HCT116 (cell line): ENCODE measurements at regions not wholly inside any gene's neighbourhood (a gene's known extent, or its start where the extent isn't known, plus 50 kb on each side); places are given as distances from the start of the nearest gene placed in this dataset.

Experiments used
- ATAC-seq: fragments of 200-7000 bp; cut with Tn5 transposase; 2 replicates; pipeline ENCODE4 v1.9.1; 2020; ENCODE audit warnings: mild to moderate bottlenecking, moderate library complexity
- BruUV-seq: library from RNA; stranded (reverse); fragments of 400-500 nt; replicated peaks from 2 replicates; lab custom pipeline; 2021; lab: Mats Ljungman, UMichigan
- CTCF ChIA-PET: fragments of 300-600 bp; sonication (Branson Sonifier 250); formaldehyde crosslinking; loops from one replicate; lab custom pipeline; 2021; ENCODE audit warnings: antibody characterized with exemption; lab: Charles Lee
- POLR2A ChIA-PET: fragments of 300-600, 350-600 bp; sonication (Branson Sonifier 250); formaldehyde crosslinking; loops from one replicate; lab custom pipeline; 2021; ENCODE audit warnings: antibody characterized with exemption; lab: Charles Lee
- RAD21 ChIA-PET, 2 experiments: fragments of 300-600 bp; sonication (Branson Sonifier 250); formaldehyde crosslinking; loops; one replicate each; lab custom pipeline; 2023; ENCODE audit warnings: low total read pairs in 2 of 2; ENCODE audit not compliant: uncharacterized antibody in 2 of 2, unreplicated experiment in 2 of 2, low non-redundant PET in 1 of 2; lab: Charles Lee
- DNase-seq: peaks from one replicate; pipeline ENCODE4 v3.0.0-alpha.2; 2010; ENCODE audit warnings: low read depth, low spot score
- H2AFZ ChIP-seq: fragments of 200-600 bp; shearing (Covaris generic), sonication (generic); 2 replicates; pipeline ENCODE4 v1.6.1; 2017; ENCODE audit warnings: low read depth, mixed run types, mixed read lengths, antibody characterized with exemption, low read length; ENCODE audit not compliant: poor library complexity, severe bottlenecking
- H3K27ac ChIP-seq: 2 replicates; pipeline ENCODE4 v1.5.1; 2012; ENCODE audit warnings: low read depth, low read length
- H3K27me3 ChIP-seq: fragments of 200-600 bp; sonication (generic); 2 replicates; pipeline ENCODE4 v1.6.1; 2016; ENCODE audit warnings: mixed run types, low read length, mixed read lengths; ENCODE audit not compliant: insufficient read depth
- H3K36me3 ChIP-seq, 2 experiments: fragments of 200-500 bp in 1 of 2; fragments of 200-600 bp in 1 of 2; sonication (Bioruptor generic) in 1 of 2; sonication (generic) in 1 of 2; 2 replicates each; pipeline versions ENCODE4 v1.5.1 to v1.6.1; 2014 to 2016; ENCODE audit warnings: low read length in 2 of 2, inconsistent platforms in 1 of 2, mixed read lengths in 1 of 2, mixed run types in 1 of 2; ENCODE audit not compliant: insufficient read depth in 2 of 2, control insufficient read depth in 1 of 2
- H3K4me1 ChIP-seq, 2 experiments: fragments of 200-600 bp in 1 of 2; sonication (generic) in 1 of 2; 2 replicates each; pipeline versions ENCODE4 v1.5.1 to v1.6.1; 2012 to 2017; ENCODE audit warnings: low read length in 2 of 2, inconsistent platforms in 1 of 2, mild to moderate bottlenecking in 1 of 2, mixed read lengths in 1 of 2, mixed run types in 1 of 2, moderate library complexity in 1 of 2; ENCODE audit not compliant: insufficient read depth in 2 of 2, control insufficient read depth in 1 of 2
- H3K4me2 ChIP-seq: fragments of 200-600 bp; sonication (generic); 2 replicates; pipeline ENCODE4 v1.6.1; 2017; ENCODE audit warnings: mixed run types, low read length, mixed read lengths
- H3K4me3 ChIP-seq, 2 experiments: fragments of 200-600 bp in 1 of 2; sonication (generic) in 1 of 2; replicated peaks in 1 of 2; 2 replicates each; pipeline ENCODE4 v1.5.1; 2011 to 2016; ENCODE audit warnings: low read length in 2 of 2, control low read depth in 1 of 2, low read depth in 1 of 2, mild to moderate bottlenecking in 1 of 2, mixed read lengths in 1 of 2, mixed run types in 1 of 2
- H3K79me2 ChIP-seq: fragments of 200-600 bp; sonication (generic); 2 replicates; pipeline ENCODE4 v1.6.1; 2017; ENCODE audit warnings: mild to moderate bottlenecking, mixed run types, low read length, moderate library complexity, mixed read lengths; ENCODE audit not compliant: insufficient read depth
- H3K9ac ChIP-seq: fragments of 200-600 bp; sonication (generic); 2 replicates; pipeline ENCODE4 v1.6.1; 2016; ENCODE audit warnings: low read length, mixed read lengths
- H3K9me2 ChIP-seq: fragments of 200-600 bp; sonication (generic), shearing (Covaris generic); 2 replicates; pipeline ENCODE4 v1.6.1; 2017; ENCODE audit warnings: mixed run types, mild to moderate bottlenecking, moderate library complexity; ENCODE audit not compliant: insufficient read depth
- H3K9me3 ChIP-seq, 2 experiments: fragments of 200-500 bp in 1 of 2; fragments of 200-600 bp in 1 of 2; sonication (Bioruptor generic) in 1 of 2; sonication (generic) in 1 of 2; 2 replicates each; pipeline ENCODE4 v1.6.1; 2014 to 2017; ENCODE audit warnings: low read length in 2 of 2, mixed read lengths in 2 of 2, inconsistent platforms in 1 of 2, low read depth in 1 of 2, mild to moderate bottlenecking in 1 of 2, mixed run types in 1 of 2, moderate library complexity in 1 of 2; ENCODE audit not compliant: control insufficient read depth in 1 of 2, insufficient read depth in 1 of 2
- H4K20me1 ChIP-seq: fragments of 200-600 bp; sonication (generic), shearing (Covaris generic); 2 replicates; pipeline ENCODE4 v1.6.1; 2017; ENCODE audit warnings: mixed run types, mild to moderate bottlenecking, moderate library complexity; ENCODE audit not compliant: insufficient read depth
- CBX3 ChIP-seq: IDR thresholded peaks from 2 replicates; pipeline ENCODE4 v1.6.1; 2012; ENCODE audit warnings: low read depth
- CEBPB ChIP-seq: IDR thresholded peaks from 2 replicates; pipeline ENCODE4 v1.6.1; 2012; ENCODE audit warnings: low read depth
- EGR1 ChIP-seq: IDR thresholded peaks from 2 replicates; pipeline ENCODE4 v1.6.1; 2012; ENCODE audit warnings: low read depth
- ELF1 ChIP-seq: IDR thresholded peaks from 2 replicates; pipeline ENCODE4 v1.6.1; 2012; ENCODE audit warnings: low read depth, borderline replicate concordance
- EZH2 ChIP-seq: fragments of 200-600 bp; sonication (generic); IDR thresholded peaks from 2 replicates; pipeline ENCODE4 v1.6.1; 2017; ENCODE audit warnings: antibody characterized with exemption, mixed run types
- FOSL1 ChIP-seq: IDR thresholded peaks from 2 replicates; pipeline ENCODE4 v1.6.1; 2012; ENCODE audit warnings: low read depth
- JUND ChIP-seq: IDR thresholded peaks from 2 replicates; pipeline ENCODE4 v1.6.1; 2012
- MAX ChIP-seq: IDR thresholded peaks from 2 replicates; pipeline ENCODE4 v1.6.1; 2012
- POLR2A ChIP-seq: IDR thresholded peaks from 2 replicates; pipeline ENCODE4 v1.7.0; 2011; ENCODE audit warnings: borderline replicate concordance; ENCODE audit not compliant: insufficient read depth, insufficient read length; ENCODE audit errors: extremely low read depth
- RAD21 ChIP-seq: IDR thresholded peaks from 2 replicates; pipeline ENCODE4 v1.6.1; 2012; ENCODE audit warnings: low read depth, mild to moderate bottlenecking
- SIN3A ChIP-seq: IDR thresholded peaks from 2 replicates; pipeline ENCODE4 v1.6.1; 2012; ENCODE audit warnings: low read depth
- TCF7L2 ChIP-seq: IDR thresholded peaks from 2 replicates; pipeline ENCODE4 v1.7.0; 2011; ENCODE audit warnings: borderline replicate concordance, inconsistent platforms; ENCODE audit not compliant: insufficient read depth, insufficient read length; ENCODE audit errors: extremely low read depth
- YY1 ChIP-seq: IDR thresholded peaks from 2 replicates; pipeline ENCODE4 v1.6.1; 2011; ENCODE audit warnings: low read length, low read depth, moderate library complexity, mild to moderate bottlenecking; ENCODE audit not compliant: insufficient replicate concordance; ENCODE audit errors: extremely low read depth
- ZFX ChIP-seq: fragments of 450-650 bp; IDR thresholded peaks from 2 replicates; pipeline ENCODE4 v1.6.1; 2017
- ZNF274 ChIP-seq: fragments of 200-500 bp; sonication (Bioruptor generic); IDR thresholded peaks from 2 replicates; pipeline ENCODE4 v1.6.1; 2014; ENCODE audit warnings: mild to moderate bottlenecking, low read depth, low read length, inconsistent platforms
- intact Hi-C: fragments of 100-400 bp; cut with micrococcal nuclease; formaldehyde crosslinking; loops from 2 replicates; pipeline ENCODE4 v1.10.0; 2022
- TF ChIP-seq, protein P1 (sequence below): IDR thresholded peaks from 2 replicates; pipeline ENCODE4 v1.6.1; 2011; ENCODE audit warnings: mild to moderate bottlenecking, low read length, moderate library complexity; ENCODE audit not compliant: insufficient replicate concordance; ENCODE audit errors: extremely low read depth
- TF ChIP-seq, protein P2 (sequence below): IDR thresholded peaks from 2 replicates; pipeline ENCODE4 v1.6.1; 2012

DNA sequence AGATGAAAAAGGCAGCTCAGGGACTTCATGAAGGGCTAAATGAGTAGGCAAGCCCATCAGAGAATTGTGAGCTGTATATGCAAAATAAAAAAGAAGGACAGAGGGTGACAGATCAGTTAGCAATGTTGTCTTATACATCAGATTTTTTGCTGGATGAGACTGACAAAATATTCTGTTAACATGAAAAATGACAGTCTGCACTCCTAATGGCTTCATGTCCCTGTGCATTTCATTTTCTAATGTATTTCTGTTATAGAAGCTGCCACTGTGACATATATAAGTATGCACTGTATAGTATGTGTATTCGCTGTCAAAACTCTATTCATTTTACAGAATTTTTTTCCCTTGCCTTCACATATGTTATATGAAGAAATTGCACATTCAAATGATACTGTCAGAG is 559.5 kb downstream of the DMRTA1 start:
- Histone ChIP-seq H3K27ac (no peak overlapping the region), H3K9me3 (peaks cover 3 to 20% of the 10 kb centered on the region in 2 experiments; a peak in 2 of 4 replicates), H4K20me1 (no peaks in the 10 kb centered on the region), H3K36me3 (no peaks in the 10 kb centered on the region), H3K9me2 (no peaks in the 10 kb centered on the region), H3K4me1 (no peaks in the 10 kb centered on the region), H3K4me3 (no peak overlapping the region), H3K4me2 (no peak overlapping the region), H3K9ac (no peak overlapping the region), H3K79me2 (no peaks in the 10 kb centered on the region), H2AFZ (no peak overlapping the region), H3K27me3 (no peaks in the 10 kb centered on the region)
- ATAC-seq (no peak), DNase-seq (no peak)
- no peak for TF ChIP-seq ZNF274
- TF ChIP-seq, protein P1, sequence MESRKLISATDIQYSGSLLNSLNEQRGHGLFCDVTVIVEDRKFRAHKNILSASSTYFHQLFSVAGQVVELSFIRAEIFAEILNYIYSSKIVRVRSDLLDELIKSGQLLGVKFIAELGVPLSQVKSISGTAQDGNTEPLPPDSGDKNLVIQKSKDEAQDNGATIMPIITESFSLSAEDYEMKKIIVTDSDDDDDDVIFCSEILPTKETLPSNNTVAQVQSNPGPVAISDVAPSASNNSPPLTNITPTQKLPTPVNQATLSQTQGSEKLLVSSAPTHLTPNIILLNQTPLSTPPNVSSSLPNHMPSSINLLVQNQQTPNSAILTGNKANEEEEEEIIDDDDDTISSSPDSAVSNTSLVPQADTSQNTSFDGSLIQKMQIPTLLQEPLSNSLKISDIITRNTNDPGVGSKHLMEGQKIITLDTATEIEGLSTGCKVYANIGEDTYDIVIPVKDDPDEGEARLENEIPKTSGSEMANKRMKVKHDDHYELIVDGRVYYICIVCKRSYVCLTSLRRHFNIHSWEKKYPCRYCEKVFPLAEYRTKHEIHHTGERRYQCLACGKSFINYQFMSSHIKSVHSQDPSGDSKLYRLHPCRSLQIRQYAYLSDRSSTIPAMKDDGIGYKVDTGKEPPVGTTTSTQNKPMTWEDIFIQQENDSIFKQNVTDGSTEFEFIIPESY, result no peak
- TF ChIP-seq MAX, result no peak
- TF ChIP-seq CEBPB, result no peak
- TF ChIP-seq EGR1, result no peak
- TF ChIP-seq JUND, result no peak
- TF ChIP-seq FOSL1, result no peak
- TF ChIP-seq POLR2A, result no peak
- TF ChIP-seq SIN3A, result no peak
- no peak for TF ChIP-seq YY1
- intact Hi-C loops, result no loop called here
- ChIA-PET RAD21 (no interaction called here), CTCF (no interaction called here), POLR2A (no interaction called here)
- no TSS peak for BruUV-seq

GRCh38 chr9:23011669-23012068 is 565.0 kb downstream of the DMRTA1 start:
- ATAC-seq, result no peak
- intact Hi-C loops, result no loop called here
- DNase-seq, result no peak
- no peaks in the 10 kb centered on the region for H3K9me2 ChIP-seq
- H3K9me3 ChIP-seq, result peaks cover 3 to 10% of the 10 kb centered on the region in 2 experiments; a peak in 1 of 4 replicates
- H3K27ac ChIP-seq, result no peak overlapping the region
- no peaks in the 10 kb centered on the region for H3K79me2 ChIP-seq
- H3K4me2 ChIP-seq, result no peak overlapping the region
- H4K20me1 ChIP-seq, result no peaks in the 10 kb centered on the region; the same call in 1 of the 2 replicates
- H3K4me1 ChIP-seq, result no peaks in the 10 kb centered on the region
- H3K27me3 ChIP-seq, result no peaks in the 10 kb centered on the region
- H3K4me3 ChIP-seq, result no peak overlapping the region
- CTCF ChIA-PET, result no interaction called here
- RAD21 ChIA-PET, result no interaction called here
- H2AFZ ChIP-seq, result no peak overlapping the region
- POLR2A ChIA-PET, result no interaction called here
- H3K9ac ChIP-seq, result no peak overlapping the region
- H3K36me3 ChIP-seq, result no peaks in the 10 kb centered on the region
- no TSS peak for BruUV-seq
- TF ChIP-seq RAD21 (no peak), ZFX (no peak), TCF7L2 (no peak), EZH2 (no peak), CBX3 (no peak), YY1 (no peak), MAX (no peak), ELF1 (no peak), FOSL1 (no peak), POLR2A (no peak), JUND (no peak), ZNF274 (no peak), EGR1 (no peak), SIN3A (no peak), CEBPB (no peak)
- TF ChIP-seq, protein P2, sequence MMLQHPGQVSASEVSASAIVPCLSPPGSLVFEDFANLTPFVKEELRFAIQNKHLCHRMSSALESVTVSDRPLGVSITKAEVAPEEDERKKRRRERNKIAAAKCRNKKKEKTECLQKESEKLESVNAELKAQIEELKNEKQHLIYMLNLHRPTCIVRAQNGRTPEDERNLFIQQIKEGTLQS, result no peak
